Thyroid gland (tissue), 4 donors: ENCODE measurements at regions not wholly inside any gene's neighbourhood (a gene's known extent, or its start where the extent isn't known, plus 50 kb on each side); places are given as distances from the start of the nearest gene placed in this dataset.

Experiments
- DNase-seq, 2 donors: peaks; one replicate each; pipeline ENCODE4 v3.0.0-alpha.2; 2019
- H3K27ac ChIP-seq, 3 donors: fragments of 200-600 bp; sonication (generic); 1 replicate in 2 of 3; 2 replicates in 1 of 3; pipeline ENCODE4 v1.5.1; 2016 to 2019; ENCODE audit warnings: mild to moderate bottlenecking in 1 of 3, moderate library complexity in 1 of 3
- H3K27me3 ChIP-seq: fragments of 200-600 bp; sonication (generic); one replicate; pipeline ENCODE4 v1.5.1; 2019
- H3K36me3 ChIP-seq, 2 donors: fragments of 200-600 bp; sonication (generic); one replicate each; pipeline ENCODE4 v1.5.1; 2016 to 2019
- H3K4me1 ChIP-seq, 2 donors: fragments of 200-600 bp; sonication (generic); one replicate each; pipeline ENCODE4 v1.5.1; 2017 to 2019
- H3K4me3 ChIP-seq, 3 donors: fragments of 200-600 bp; sonication (generic); replicated peaks in 1 of 3; 1 replicate in 2 of 3; 2 replicates in 1 of 3; pipeline ENCODE4 v1.5.1; 2016; ENCODE audit warnings: mild to moderate bottlenecking in 1 of 3
- H3K9me3 ChIP-seq: fragments of 200-600 bp; sonication (generic); one replicate; pipeline ENCODE4 v1.5.1; 2017
- CTCF ChIP-seq, 6 experiments: fragments of 200-600 bp in 3 of 6; fragments of 450-650 bp in 3 of 6; sonication (generic) in 3 of 6; IDR thresholded peaks; one replicate each; pipeline ENCODE4 v1.5.1; 2016 to 2019; ENCODE audit warnings: antibody characterized with exemption in 6 of 6, mild to moderate bottlenecking in 2 of 6, inconsistent platforms in 1 of 6, moderate library complexity in 1 of 6
- POLR2A ChIP-seq, 2 donors: fragments of 450-650 bp; IDR thresholded peaks; one replicate each; pipeline ENCODE4 v1.6.1; 2017; ENCODE audit warnings: antibody characterized with exemption in 2 of 2, mild to moderate bottlenecking in 2 of 2, moderate library complexity in 1 of 2
- WGBS, 2 donors: methylation state at CpG; one replicate each; pipeline ENCODE4 v1.1.5; 2017; 5-methylcytosine and 5-hydroxymethylcytosine counted together
- intact Hi-C: fragments of 100-400 bp; cut with DNase I; formaldehyde crosslinking; loops from one replicate; pipeline ENCODE4 v1.15.1; 2023

GRCh38 chr1:14182856-14183255, 415.6 kb upstream of the KAZN start:
- TF ChIP-seq CTCF (IDR thresholded peaks at IDR 0.05) (no peak), POLR2A (IDR thresholded peaks at IDR 0.05) (no peak)
- intact Hi-C loops: no loop called here
- Histone ChIP-seq H3K27ac (no peak overlapping the region), H3K27me3 (no peaks in the 10 kb centered on the region), H3K4me3 (no peak overlapping the region), H3K9me3 (no peaks in the 10 kb centered on the region), H3K36me3 (no peaks in the 10 kb centered on the region), H3K4me1 (no peaks in the 10 kb centered on the region)
- WGBS, 2 donors: 89 to 92% methylated on average over 5 of the region's 5 CpGs
- no peak for DNase-seq

- Histone ChIP-seq H3K27ac (no peak overlapping the region), H3K9me3 (no peaks in the 10 kb centered on the region), H3K27me3 (no peaks in the 10 kb centered on the region), H3K36me3 (no peaks in the 10 kb centered on the region), H3K4me1 (no peaks in the 10 kb centered on the region), H3K4me3 (no peak overlapping the region)
- intact Hi-C loops: no loop called here
- TF ChIP-seq POLR2A (IDR thresholded peaks at IDR 0.05) (no peak), CTCF (IDR thresholded peaks at IDR 0.05) (no peak)
- WGBS, 2 donors: 86 to 88% methylated on average over 11 of the region's 11 CpGs
- no peak for DNase-seq
Measured at GRCh38 chr1:14183329-14183728, 415.2 kb upstream of the KAZN start.

- WGBS, 2 donors: 61 to 81% methylated on average over 6 of the region's 6 CpGs
- H3K27me3 ChIP-seq: no peaks in the 10 kb centered on the region
- H3K36me3 ChIP-seq: no peaks in the 10 kb centered on the region
- H3K4me3 ChIP-seq: no peak overlapping the region
- no peak for TF ChIP-seq POLR2A (IDR thresholded peaks at IDR 0.05)
- TF ChIP-seq CTCF (IDR thresholded peaks at IDR 0.05): no peak
- no peaks in the 10 kb centered on the region for H3K9me3 ChIP-seq
- intact Hi-C loops: no loop called here
- no peak overlapping the region for H3K27ac ChIP-seq
- DNase-seq: no peak
- no peaks in the 10 kb centered on the region for H3K4me1 ChIP-seq
Measured at GRCh38 chr1:14184454-14184853, 414.0 kb upstream of the KAZN start.

- Histone ChIP-seq H3K27me3 (no peaks in the 10 kb centered on the region), H3K36me3 (no peaks in the 10 kb centered on the region), H3K4me3 (no peak overlapping the region), H3K4me1 (peaks cover 0 to 4% of the 10 kb centered on the region in 2 donors), H3K9me3 (no peaks in the 10 kb centered on the region), H3K27ac (no peak overlapping the region)
- WGBS, 2 donors: 86 to 88% methylated on average over 4 of the region's 4 CpGs
- intact Hi-C loops: no loop called here
- TF ChIP-seq POLR2A (IDR thresholded peaks at IDR 0.05): no peak
- TF ChIP-seq CTCF (IDR thresholded peaks at IDR 0.05): no peak
- DNase-seq: no peak
Measured at GRCh38 chr1:14189381-14189780, 409.1 kb upstream of the KAZN start.

- Histone ChIP-seq H3K36me3 (no peaks in the 10 kb centered on the region), H3K27me3 (no peaks in the 10 kb centered on the region), H3K4me1 (peaks cover 0 to 4% of the 10 kb centered on the region in 2 donors), H3K4me3 (no peak overlapping the region), H3K9me3 (no peaks in the 10 kb centered on the region), H3K27ac (no peak overlapping the region)
- TF ChIP-seq CTCF (IDR thresholded peaks at IDR 0.05): no peak
- no peak for TF ChIP-seq POLR2A (IDR thresholded peaks at IDR 0.05)
- 73 to 76% methylated on average over 3 of the region's 3 CpGs for WGBS, 2 donors
- intact Hi-C loops: no loop called here
- DNase-seq: no peak
Measured at GRCh38 chr1:14190508-14190907, 408.0 kb upstream of the KAZN start.
